CD4-positive, alpha-beta T cell (primary cell): ENCODE measurements at regions not wholly inside any gene's neighbourhood (a gene's known extent, or its start where the extent isn't known, plus 50 kb on each side); places are given as distances from the start of the nearest gene placed in this dataset.

Experiments used
- ATAC-seq: fragments of 200-7000 bp; cut with Tn5 transposase; one replicate; pipeline ENCODE4 v1.10.0; 2022; ENCODE audit warnings: mild to moderate bottlenecking; ENCODE audit not compliant: poor library complexity
- CTCF ChIA-PET: fragments of 350-600 bp; sonication (Branson Sonifier 250); formaldehyde crosslinking; loops from one replicate; lab custom pipeline; 2021; ENCODE audit warnings: antibody characterized with exemption, inconsistent platforms; lab: Charles Lee
- POLR2A ChIA-PET: fragments of 350-600 bp; sonication (Branson Sonifier 250); formaldehyde crosslinking; loops from one replicate; lab custom pipeline; 2021; ENCODE audit warnings: antibody characterized with exemption, inconsistent platforms; lab: Charles Lee
- DNase-seq, 14 experiments: peaks; one replicate each; pipeline ENCODE4 v3.0.0-alpha.2; 2013 to 2020; ENCODE audit warnings: mixed read lengths in 2 of 14
- H3K27ac ChIP-seq, 2 donors: one replicate each; pipeline versions ENCODE4 v1.5.1 to v1.7.0; 2013; ENCODE audit warnings: low read length in 2 of 2, low read depth in 1 of 2, mild to moderate bottlenecking in 1 of 2
- H3K27me3 ChIP-seq, 2 experiments: 1 replicate in 1 of 2; 2 replicates in 1 of 2; pipeline versions ENCODE4 v1.6.1 to v1.7.0; 2013; ENCODE audit warnings: low read length in 2 of 2, control low read depth in 1 of 2, mild to moderate bottlenecking in 1 of 2, moderate library complexity in 1 of 2; ENCODE audit not compliant: insufficient read depth in 2 of 2, control insufficient read depth in 1 of 2
- H3K36me3 ChIP-seq: one replicate; pipeline ENCODE4 v1.6.1; 2013; ENCODE audit warnings: low read length, control low read depth; ENCODE audit not compliant: insufficient read depth
- H3K4me1 ChIP-seq: one replicate; pipeline ENCODE4 v1.6.1; 2013; ENCODE audit warnings: low read length, control low read depth; ENCODE audit not compliant: insufficient read depth
- H3K4me3 ChIP-seq: one replicate; pipeline ENCODE4 v1.5.1; 2013; ENCODE audit warnings: mild to moderate bottlenecking, low read length, moderate library complexity
- H3K9me3 ChIP-seq, 2 experiments: 1 replicate in 1 of 2; 2 replicates in 1 of 2; pipeline versions ENCODE4 v1.6.1 to v1.7.0; 2013; ENCODE audit warnings: low read length in 2 of 2, mild to moderate bottlenecking in 2 of 2, control low read depth in 1 of 2, moderate library complexity in 1 of 2; ENCODE audit not compliant: control insufficient read depth in 1 of 2, insufficient read depth in 1 of 2
- H3K27ac Mint-ChIP-seq: one replicate; pipeline ENCODE4 v1.8.0; 2020; ENCODE audit warnings: mixed read lengths
- H3K27me3 Mint-ChIP-seq: one replicate; pipeline ENCODE4 v1.8.0; 2021; ENCODE audit warnings: mixed read lengths
- H3K36me3 Mint-ChIP-seq: one replicate; pipeline ENCODE4 v1.8.0; 2021; ENCODE audit warnings: low read depth, mixed read lengths
- H3K4me1 Mint-ChIP-seq: one replicate; pipeline ENCODE4 v1.8.0; 2021; ENCODE audit warnings: low read depth, mixed read lengths
- H3K4me3 Mint-ChIP-seq: one replicate; pipeline ENCODE4 v1.8.0; 2020; ENCODE audit warnings: mild to moderate bottlenecking, mixed read lengths
- H3K9me3 Mint-ChIP-seq: one replicate; pipeline ENCODE4 v1.8.0; 2020; ENCODE audit warnings: mixed read lengths
- CTCF ChIP-seq: fragments of 200-600 bp; IDR thresholded peaks from one replicate; pipeline ENCODE4 v1.8.0; 2022; ENCODE audit warnings: antibody characterized with exemption, mild to moderate bottlenecking
- intact Hi-C, 2 experiments: fragments of 100-400 bp; cut with DNase I in 1 of 2; cut with micrococcal nuclease in 1 of 2; formaldehyde crosslinking; loops; one replicate each; pipeline versions ENCODE4 v1.15.1 to v1.9.0; 2023 to 2025; cut with DNase I, micrococcal nuclease

GRCh38 chr18:56517196-56517595 is 121.2 kb downstream of the TXNL1 start:
- peaks cover 8% of the 10 kb centered on the region for H3K27me3 Mint-ChIP-seq
- POLR2A ChIA-PET, result no interaction called here
- no peak for TF ChIP-seq CTCF
- ATAC-seq, result no peak
- no peaks in the 10 kb centered on the region for H3K36me3 Mint-ChIP-seq
- no peak overlapping the region for H3K27ac ChIP-seq
- no peaks in the 10 kb centered on the region for H3K36me3 ChIP-seq
- no peak for DNase-seq
- H3K4me1 ChIP-seq, result no peaks in the 10 kb centered on the region
- peaks cover 0 to 7% of the 10 kb centered on the region in 2 experiments for H3K9me3 ChIP-seq
- no peaks in the 10 kb centered on the region for H3K9me3 Mint-ChIP-seq
- CTCF ChIA-PET, result no interaction called here
- no peak overlapping the region for H3K4me3 ChIP-seq
- no peaks in the 10 kb centered on the region for H3K27me3 ChIP-seq
- no peaks in the 10 kb centered on the region for H3K4me1 Mint-ChIP-seq
- H3K27ac Mint-ChIP-seq, result no peak overlapping the region
- intact Hi-C loops, result no loop called here
- H3K4me3 Mint-ChIP-seq, result no peak overlapping the region

DNA sequence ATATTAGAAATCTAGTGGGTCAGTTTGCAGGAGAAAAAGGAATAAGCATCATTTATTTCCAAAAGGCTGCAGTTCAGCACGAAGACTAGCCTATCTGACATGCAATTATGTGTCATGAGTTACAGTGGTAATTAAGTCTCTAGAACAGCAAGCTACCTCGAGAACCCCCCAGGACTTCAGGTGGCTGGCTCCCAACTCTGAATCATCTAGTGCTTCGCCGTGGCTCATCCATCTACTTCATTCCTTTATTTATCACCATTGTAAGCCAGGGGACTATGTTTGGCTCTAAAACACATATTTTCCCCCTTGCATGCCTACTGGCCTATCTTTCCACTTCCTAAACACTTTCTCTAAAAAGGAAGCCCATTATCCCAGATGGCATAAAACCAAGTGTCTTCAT is 121.6 kb downstream of the TXNL1 start:
- Mint-ChIP-seq H3K4me3 (no peak overlapping the region), H3K4me1 (no peaks in the 10 kb centered on the region), H3K27me3 (peaks cover 8% of the 10 kb centered on the region), H3K9me3 (no peaks in the 10 kb centered on the region), H3K36me3 (no peaks in the 10 kb centered on the region), H3K27ac (no peak overlapping the region)
- intact Hi-C loops, result no loop called here
- ChIA-PET CTCF (no interaction called here), POLR2A (no interaction called here)
- Histone ChIP-seq H3K4me3 (no peak overlapping the region), H3K36me3 (no peaks in the 10 kb centered on the region), H3K27ac (no peak overlapping the region), H3K27me3 (no peaks in the 10 kb centered on the region), H3K9me3 (peaks cover 0 to 7% of the 10 kb centered on the region in 2 experiments), H3K4me1 (no peaks in the 10 kb centered on the region)
- no peak for TF ChIP-seq CTCF
- ATAC-seq (no peak), DNase-seq (no peak)

DNA sequence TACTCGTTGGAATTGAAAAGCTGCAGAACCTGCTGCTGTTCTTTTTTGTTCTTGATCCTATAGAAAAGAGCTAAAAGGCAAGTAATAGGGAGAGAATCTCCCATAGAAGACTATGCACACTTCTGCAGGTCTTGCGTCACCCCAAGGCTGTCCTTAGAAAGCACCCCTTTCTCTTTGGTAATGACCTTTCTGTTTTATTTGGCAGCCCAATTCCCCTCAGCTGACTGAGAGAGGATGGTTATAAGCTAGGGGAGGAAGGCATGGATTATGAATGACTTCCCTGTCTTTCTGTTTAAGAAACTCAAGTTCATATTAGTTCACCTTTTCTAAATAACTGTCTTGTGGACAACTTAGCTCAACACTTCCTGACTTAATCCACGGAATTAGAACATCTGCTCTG is 122.9 kb downstream of the TXNL1 start:
- no peak for DNase-seq
- CTCF ChIA-PET, result no interaction called here
- Histone ChIP-seq H3K9me3 (no peaks in the 10 kb centered on the region), H3K36me3 (no peaks in the 10 kb centered on the region), H3K4me1 (no peaks in the 10 kb centered on the region), H3K27me3 (no peaks in the 10 kb centered on the region), H3K4me3 (no peak overlapping the region), H3K27ac (no peak overlapping the region)
- Mint-ChIP-seq H3K27me3 (peaks cover 8% of the 10 kb centered on the region), H3K4me3 (no peak overlapping the region), H3K27ac (no peak overlapping the region), H3K36me3 (no peaks in the 10 kb centered on the region), H3K4me1 (no peaks in the 10 kb centered on the region), H3K9me3 (no peaks in the 10 kb centered on the region)
- intact Hi-C loops, result no loop called here
- no peak for ATAC-seq
- POLR2A ChIA-PET, result no interaction called here
- TF ChIP-seq CTCF, result no peak
